GM12873 (cell line): ENCODE measurements at regions not wholly inside any gene's neighbourhood (a gene's known extent, or its start where the extent isn't known, plus 50 kb on each side); places are given as distances from the start of the nearest gene placed in this dataset.

Source experiments
- TF ChIP-seq, protein P1 (sequence below): IDR thresholded peaks from 2 replicates; pipeline ENCODE4 v1.5.1; 2012; ENCODE audit warnings: low read depth, mild to moderate bottlenecking, moderate library complexity, low read length, control low read depth; ENCODE audit not compliant: insufficient read depth; ENCODE audit errors: missing control alignments

DNA sequence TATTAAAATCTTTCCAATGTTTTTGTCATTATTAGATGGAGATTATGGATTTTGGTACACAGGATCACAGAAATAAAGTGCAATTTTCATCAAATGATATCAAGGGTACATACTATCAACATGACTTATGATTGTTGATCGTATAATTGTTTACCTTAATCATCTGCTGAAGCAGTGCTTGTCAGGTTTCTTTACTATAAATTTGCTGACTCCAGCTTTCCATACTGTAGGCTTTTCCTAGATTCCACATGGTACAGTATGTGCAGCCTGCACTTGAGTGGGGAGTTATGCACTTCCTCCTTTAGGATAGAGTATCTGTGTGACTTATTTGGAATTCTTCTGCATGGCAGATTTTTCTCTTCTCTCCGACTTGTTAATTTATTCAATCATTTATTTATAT lies 187.6 kb upstream of the DPP10 start:
- TF ChIP-seq, protein P1, sequence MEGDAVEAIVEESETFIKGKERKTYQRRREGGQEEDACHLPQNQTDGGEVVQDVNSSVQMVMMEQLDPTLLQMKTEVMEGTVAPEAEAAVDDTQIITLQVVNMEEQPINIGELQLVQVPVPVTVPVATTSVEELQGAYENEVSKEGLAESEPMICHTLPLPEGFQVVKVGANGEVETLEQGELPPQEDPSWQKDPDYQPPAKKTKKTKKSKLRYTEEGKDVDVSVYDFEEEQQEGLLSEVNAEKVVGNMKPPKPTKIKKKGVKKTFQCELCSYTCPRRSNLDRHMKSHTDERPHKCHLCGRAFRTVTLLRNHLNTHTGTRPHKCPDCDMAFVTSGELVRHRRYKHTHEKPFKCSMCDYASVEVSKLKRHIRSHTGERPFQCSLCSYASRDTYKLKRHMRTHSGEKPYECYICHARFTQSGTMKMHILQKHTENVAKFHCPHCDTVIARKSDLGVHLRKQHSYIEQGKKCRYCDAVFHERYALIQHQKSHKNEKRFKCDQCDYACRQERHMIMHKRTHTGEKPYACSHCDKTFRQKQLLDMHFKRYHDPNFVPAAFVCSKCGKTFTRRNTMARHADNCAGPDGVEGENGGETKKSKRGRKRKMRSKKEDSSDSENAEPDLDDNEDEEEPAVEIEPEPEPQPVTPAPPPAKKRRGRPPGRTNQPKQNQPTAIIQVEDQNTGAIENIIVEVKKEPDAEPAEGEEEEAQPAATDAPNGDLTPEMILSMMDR = no peak

DNA sequence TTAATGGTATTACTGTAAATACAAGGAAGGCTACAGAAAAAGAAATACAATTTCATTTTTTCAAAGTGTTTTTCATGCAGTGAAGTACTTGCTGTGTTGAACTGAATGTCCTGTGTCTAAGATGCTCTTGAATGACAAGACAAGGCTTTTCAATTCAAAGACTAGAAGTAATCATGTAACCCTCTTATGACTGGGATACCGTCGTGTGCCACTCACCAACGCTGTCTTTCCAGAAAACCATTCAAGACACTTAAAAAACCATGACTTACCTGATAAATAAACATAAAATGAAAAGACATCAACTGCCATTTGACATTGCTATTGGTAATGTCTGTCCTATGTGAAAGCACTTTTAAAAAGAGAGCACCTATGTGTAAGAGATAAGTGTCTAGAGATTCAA lies 183.1 kb upstream of the DPP10 start:
- TF ChIP-seq, protein P1 = no peak

DNA sequence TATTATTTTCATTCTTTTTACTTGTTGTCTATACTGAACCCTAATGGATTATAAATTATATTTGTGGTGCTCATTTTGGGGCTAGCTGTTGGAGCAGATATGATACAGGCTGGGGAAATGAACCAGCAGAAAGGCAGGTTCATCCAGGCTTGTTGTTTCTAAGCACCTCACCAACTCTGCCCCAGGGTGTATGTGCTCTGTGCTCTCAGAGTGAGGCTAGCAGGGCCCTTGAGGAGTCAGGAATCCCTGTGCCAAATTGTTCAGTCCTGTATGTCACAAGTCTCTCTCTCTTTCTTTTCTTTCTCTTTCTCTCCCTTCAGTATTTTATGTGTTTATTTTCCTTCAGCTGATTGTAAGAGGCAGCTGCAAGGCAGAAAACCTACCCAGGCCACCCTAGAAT lies 181.1 kb upstream of the DPP10 start:
- TF ChIP-seq, protein P1 = no peak

DNA sequence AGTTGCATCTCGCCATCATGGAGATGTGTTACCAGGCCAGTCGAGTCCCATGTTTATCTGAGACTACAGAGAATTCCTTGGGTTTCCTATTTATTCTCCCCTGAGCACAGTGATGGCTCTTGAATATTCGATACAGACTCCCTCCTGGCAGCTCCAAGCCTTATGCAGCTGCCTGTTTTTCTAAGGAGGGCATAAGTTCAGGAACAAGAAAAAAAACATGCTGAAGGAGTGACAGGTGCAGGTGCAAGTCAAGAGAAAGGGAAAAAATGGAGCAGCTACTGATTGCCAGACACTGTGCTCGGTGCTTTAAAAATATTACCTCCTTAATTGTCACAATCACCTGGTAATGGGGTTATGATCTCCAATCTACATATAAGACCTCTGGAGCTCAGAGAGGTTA lies 177.2 kb upstream of the DPP10 start:
- TF ChIP-seq, protein P1 = no peak

DNA sequence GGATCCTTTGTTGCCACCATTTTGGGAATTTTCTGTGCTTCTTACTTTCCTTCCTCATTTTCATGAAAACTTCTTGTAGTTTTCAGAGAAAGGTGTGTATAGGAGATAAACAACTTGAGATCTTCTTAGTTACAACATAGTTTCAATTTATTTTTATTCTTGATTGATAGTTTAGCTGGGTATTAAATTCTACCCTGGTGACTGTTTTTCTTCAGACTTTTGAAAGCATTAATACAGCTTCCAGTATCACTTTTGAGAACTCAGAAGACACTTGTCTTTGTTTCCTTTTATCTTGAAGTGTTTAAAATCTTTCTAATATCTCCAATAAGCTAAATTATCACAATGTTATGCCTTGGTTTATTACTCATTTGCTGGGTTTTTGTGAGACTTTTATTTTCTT lies 167.5 kb upstream of the DPP10 start:
- TF ChIP-seq, protein P1 = no peak

DNA sequence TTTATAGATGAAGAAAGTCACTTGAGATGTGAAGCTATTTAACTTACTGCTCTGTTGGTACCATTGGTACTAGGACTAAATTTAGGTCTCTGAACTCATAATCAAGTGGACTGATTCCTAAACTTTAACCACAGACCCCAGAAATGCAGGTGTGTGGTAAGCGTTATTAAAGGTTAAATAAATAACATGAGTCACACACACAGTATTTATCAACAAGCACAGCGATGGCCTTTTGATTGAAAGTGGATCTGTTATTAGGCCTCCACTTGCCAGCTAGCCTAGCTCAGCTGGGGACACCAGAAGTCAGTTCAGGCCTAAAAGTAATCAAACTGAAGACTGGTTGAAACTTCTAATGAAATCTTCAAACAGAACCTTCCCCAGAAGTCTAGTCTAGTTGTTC lies 161.3 kb upstream of the DPP10 start:
- TF ChIP-seq, protein P1 = no peak

DNA sequence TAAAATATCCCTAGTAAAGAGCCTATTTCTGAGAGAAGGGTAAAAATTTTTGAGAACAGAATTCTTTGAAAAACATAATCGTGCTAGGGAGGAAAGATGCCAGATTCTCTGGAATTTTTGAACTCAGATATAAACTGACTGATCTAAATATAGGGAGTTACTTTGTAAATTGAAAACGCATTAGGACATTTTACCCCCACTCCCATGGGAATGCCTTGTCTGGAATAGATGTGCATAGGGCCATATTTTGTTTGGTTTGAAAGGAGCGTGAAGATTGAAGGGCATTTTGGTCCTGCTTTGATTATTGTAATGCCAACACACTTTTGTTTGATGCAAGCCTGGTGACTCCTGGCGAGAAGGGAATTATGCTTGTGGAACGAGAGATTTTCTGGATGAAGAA lies 158.7 kb upstream of the DPP10 start:
- TF ChIP-seq, protein P1 = no peak
